HCT116 (cell line): ENCODE measurements at regions not wholly inside any gene's neighbourhood (a gene's known extent, or its start where the extent isn't known, plus 50 kb on each side); places are given as distances from the start of the nearest gene placed in this dataset.

ENCODE experiments used
- ATAC-seq: fragments of 200-7000 bp; cut with Tn5 transposase; 2 replicates; pipeline ENCODE4 v1.9.1; 2020; ENCODE audit warnings: mild to moderate bottlenecking, moderate library complexity
- BruUV-seq: library from RNA; stranded (reverse); fragments of 400-500 nt; replicated peaks from 2 replicates; lab custom pipeline; 2021; lab: Mats Ljungman, UMichigan
- CTCF ChIA-PET: fragments of 300-600 bp; sonication (Branson Sonifier 250); formaldehyde crosslinking; loops from one replicate; lab custom pipeline; 2021; ENCODE audit warnings: antibody characterized with exemption; lab: Charles Lee
- POLR2A ChIA-PET: fragments of 300-600, 350-600 bp; sonication (Branson Sonifier 250); formaldehyde crosslinking; loops from one replicate; lab custom pipeline; 2021; ENCODE audit warnings: antibody characterized with exemption; lab: Charles Lee
- RAD21 ChIA-PET, 2 experiments: fragments of 300-600 bp; sonication (Branson Sonifier 250); formaldehyde crosslinking; loops; one replicate each; lab custom pipeline; 2023; ENCODE audit warnings: low total read pairs in 2 of 2; ENCODE audit not compliant: uncharacterized antibody in 2 of 2, unreplicated experiment in 2 of 2, low non-redundant PET in 1 of 2; lab: Charles Lee
- DNase-seq: peaks from one replicate; pipeline ENCODE4 v3.0.0-alpha.2; 2010; ENCODE audit warnings: low read depth, low spot score
- H2AFZ ChIP-seq: fragments of 200-600 bp; shearing (Covaris generic), sonication (generic); 2 replicates; pipeline ENCODE4 v1.6.1; 2017; ENCODE audit warnings: low read depth, mixed run types, mixed read lengths, antibody characterized with exemption, low read length; ENCODE audit not compliant: poor library complexity, severe bottlenecking
- H3K27ac ChIP-seq: 2 replicates; pipeline ENCODE4 v1.5.1; 2012; ENCODE audit warnings: low read depth, low read length
- H3K27me3 ChIP-seq: fragments of 200-600 bp; sonication (generic); 2 replicates; pipeline ENCODE4 v1.6.1; 2016; ENCODE audit warnings: mixed run types, low read length, mixed read lengths; ENCODE audit not compliant: insufficient read depth
- H3K36me3 ChIP-seq, 2 experiments: fragments of 200-500 bp in 1 of 2; fragments of 200-600 bp in 1 of 2; sonication (Bioruptor generic) in 1 of 2; sonication (generic) in 1 of 2; 2 replicates each; pipeline versions ENCODE4 v1.5.1 to v1.6.1; 2014 to 2016; ENCODE audit warnings: low read length in 2 of 2, inconsistent platforms in 1 of 2, mixed read lengths in 1 of 2, mixed run types in 1 of 2; ENCODE audit not compliant: insufficient read depth in 2 of 2, control insufficient read depth in 1 of 2
- H3K4me1 ChIP-seq, 2 experiments: fragments of 200-600 bp in 1 of 2; sonication (generic) in 1 of 2; 2 replicates each; pipeline versions ENCODE4 v1.5.1 to v1.6.1; 2012 to 2017; ENCODE audit warnings: low read length in 2 of 2, inconsistent platforms in 1 of 2, mild to moderate bottlenecking in 1 of 2, mixed read lengths in 1 of 2, mixed run types in 1 of 2, moderate library complexity in 1 of 2; ENCODE audit not compliant: insufficient read depth in 2 of 2, control insufficient read depth in 1 of 2
- H3K4me2 ChIP-seq: fragments of 200-600 bp; sonication (generic); 2 replicates; pipeline ENCODE4 v1.6.1; 2017; ENCODE audit warnings: mixed run types, low read length, mixed read lengths
- H3K4me3 ChIP-seq, 2 experiments: fragments of 200-600 bp in 1 of 2; sonication (generic) in 1 of 2; replicated peaks in 1 of 2; 2 replicates each; pipeline ENCODE4 v1.5.1; 2011 to 2016; ENCODE audit warnings: low read length in 2 of 2, control low read depth in 1 of 2, low read depth in 1 of 2, mild to moderate bottlenecking in 1 of 2, mixed read lengths in 1 of 2, mixed run types in 1 of 2
- H3K79me2 ChIP-seq: fragments of 200-600 bp; sonication (generic); 2 replicates; pipeline ENCODE4 v1.6.1; 2017; ENCODE audit warnings: mild to moderate bottlenecking, mixed run types, low read length, moderate library complexity, mixed read lengths; ENCODE audit not compliant: insufficient read depth
- H3K9ac ChIP-seq: fragments of 200-600 bp; sonication (generic); 2 replicates; pipeline ENCODE4 v1.6.1; 2016; ENCODE audit warnings: low read length, mixed read lengths
- H3K9me2 ChIP-seq: fragments of 200-600 bp; sonication (generic), shearing (Covaris generic); 2 replicates; pipeline ENCODE4 v1.6.1; 2017; ENCODE audit warnings: mixed run types, mild to moderate bottlenecking, moderate library complexity; ENCODE audit not compliant: insufficient read depth
- H3K9me3 ChIP-seq, 2 experiments: fragments of 200-500 bp in 1 of 2; fragments of 200-600 bp in 1 of 2; sonication (Bioruptor generic) in 1 of 2; sonication (generic) in 1 of 2; 2 replicates each; pipeline ENCODE4 v1.6.1; 2014 to 2017; ENCODE audit warnings: low read length in 2 of 2, mixed read lengths in 2 of 2, inconsistent platforms in 1 of 2, low read depth in 1 of 2, mild to moderate bottlenecking in 1 of 2, mixed run types in 1 of 2, moderate library complexity in 1 of 2; ENCODE audit not compliant: control insufficient read depth in 1 of 2, insufficient read depth in 1 of 2
- H4K20me1 ChIP-seq: fragments of 200-600 bp; sonication (generic), shearing (Covaris generic); 2 replicates; pipeline ENCODE4 v1.6.1; 2017; ENCODE audit warnings: mixed run types, mild to moderate bottlenecking, moderate library complexity; ENCODE audit not compliant: insufficient read depth
- CBX3 ChIP-seq: IDR thresholded peaks from 2 replicates; pipeline ENCODE4 v1.6.1; 2012; ENCODE audit warnings: low read depth
- EGR1 ChIP-seq: IDR thresholded peaks from 2 replicates; pipeline ENCODE4 v1.6.1; 2012; ENCODE audit warnings: low read depth
- ELF1 ChIP-seq: IDR thresholded peaks from 2 replicates; pipeline ENCODE4 v1.6.1; 2012; ENCODE audit warnings: low read depth, borderline replicate concordance
- EZH2phosphoT487 ChIP-seq: fragments of 200-600 bp; IDR thresholded peaks from 2 replicates; pipeline ENCODE4 v1.6.1; 2018; ENCODE audit warnings: antibody characterized with exemption, borderline replicate concordance
- FOSL1 ChIP-seq: IDR thresholded peaks from 2 replicates; pipeline ENCODE4 v1.6.1; 2012; ENCODE audit warnings: low read depth
- POLR2A ChIP-seq: IDR thresholded peaks from 2 replicates; pipeline ENCODE4 v1.7.0; 2011; ENCODE audit warnings: borderline replicate concordance; ENCODE audit not compliant: insufficient read depth, insufficient read length; ENCODE audit errors: extremely low read depth
- SIN3A ChIP-seq: IDR thresholded peaks from 2 replicates; pipeline ENCODE4 v1.6.1; 2012; ENCODE audit warnings: low read depth
- SRF ChIP-seq: IDR thresholded peaks from 2 replicates; pipeline ENCODE4 v1.6.1; 2012; ENCODE audit warnings: low read depth
- YY1 ChIP-seq: IDR thresholded peaks from 2 replicates; pipeline ENCODE4 v1.6.1; 2011; ENCODE audit warnings: low read length, low read depth, moderate library complexity, mild to moderate bottlenecking; ENCODE audit not compliant: insufficient replicate concordance; ENCODE audit errors: extremely low read depth
- ZNF274 ChIP-seq: fragments of 200-500 bp; sonication (Bioruptor generic); IDR thresholded peaks from 2 replicates; pipeline ENCODE4 v1.6.1; 2014; ENCODE audit warnings: mild to moderate bottlenecking, low read depth, low read length, inconsistent platforms
- intact Hi-C: fragments of 100-400 bp; cut with micrococcal nuclease; formaldehyde crosslinking; loops from 2 replicates; pipeline ENCODE4 v1.10.0; 2022
- TF ChIP-seq, protein P1 (sequence below): IDR thresholded peaks from 2 replicates; pipeline ENCODE4 v1.6.1; 2012
- TF ChIP-seq, protein P2 (sequence below): IDR thresholded peaks from 2 replicates; pipeline ENCODE4 v1.6.1; 2012; ENCODE audit warnings: low read depth
- TF ChIP-seq, protein P3 (sequence below): IDR thresholded peaks from 2 replicates; pipeline ENCODE4 v1.6.1; 2012

DNA sequence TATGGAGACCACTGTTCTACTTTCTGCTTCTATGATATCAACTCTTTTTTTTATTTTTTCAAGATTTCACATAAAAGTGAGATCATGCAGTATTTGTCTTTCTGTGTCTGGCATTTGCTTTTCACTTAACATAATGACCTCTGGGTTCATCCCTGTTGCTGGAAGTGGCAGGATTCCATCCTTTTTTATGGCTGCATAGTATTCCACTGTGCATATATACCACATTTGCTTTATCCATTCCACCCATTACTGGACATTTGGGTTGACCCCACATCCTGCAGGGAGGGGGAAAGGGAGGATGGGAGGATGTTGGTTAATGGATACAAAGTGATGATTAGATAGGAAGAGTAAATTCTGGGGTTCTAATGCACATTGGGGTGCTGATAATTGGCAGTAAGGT is 80.3 kb upstream of the NPTX2 start:
- POLR2A ChIA-PET = no interaction called here
- Histone ChIP-seq H3K4me3 (no peak overlapping the region), H3K4me2 (no peak overlapping the region), H3K4me1 (no peaks in the 10 kb centered on the region), H3K27me3 (no peaks in the 10 kb centered on the region), H4K20me1 (no peaks in the 10 kb centered on the region), H2AFZ (no peak overlapping the region), H3K27ac (no peak overlapping the region), H3K9me3 (no peaks in the 10 kb centered on the region; a peak in 1 of 4 replicates), H3K9ac (no peak overlapping the region), H3K79me2 (no peaks in the 10 kb centered on the region), H3K9me2 (no peaks in the 10 kb centered on the region), H3K36me3 (no peaks in the 10 kb centered on the region)
- TF ChIP-seq ELF1 (no peak), SIN3A (no peak), YY1 (no peak), CBX3 (no peak), EGR1 (no peak), POLR2A (no peak), FOSL1 (no peak), EZH2phosphoT487 (no peak), SRF (no peak), ZNF274 (no peak)
- TF ChIP-seq, protein P1, sequence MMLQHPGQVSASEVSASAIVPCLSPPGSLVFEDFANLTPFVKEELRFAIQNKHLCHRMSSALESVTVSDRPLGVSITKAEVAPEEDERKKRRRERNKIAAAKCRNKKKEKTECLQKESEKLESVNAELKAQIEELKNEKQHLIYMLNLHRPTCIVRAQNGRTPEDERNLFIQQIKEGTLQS = no peak
- TF ChIP-seq, protein P2, sequence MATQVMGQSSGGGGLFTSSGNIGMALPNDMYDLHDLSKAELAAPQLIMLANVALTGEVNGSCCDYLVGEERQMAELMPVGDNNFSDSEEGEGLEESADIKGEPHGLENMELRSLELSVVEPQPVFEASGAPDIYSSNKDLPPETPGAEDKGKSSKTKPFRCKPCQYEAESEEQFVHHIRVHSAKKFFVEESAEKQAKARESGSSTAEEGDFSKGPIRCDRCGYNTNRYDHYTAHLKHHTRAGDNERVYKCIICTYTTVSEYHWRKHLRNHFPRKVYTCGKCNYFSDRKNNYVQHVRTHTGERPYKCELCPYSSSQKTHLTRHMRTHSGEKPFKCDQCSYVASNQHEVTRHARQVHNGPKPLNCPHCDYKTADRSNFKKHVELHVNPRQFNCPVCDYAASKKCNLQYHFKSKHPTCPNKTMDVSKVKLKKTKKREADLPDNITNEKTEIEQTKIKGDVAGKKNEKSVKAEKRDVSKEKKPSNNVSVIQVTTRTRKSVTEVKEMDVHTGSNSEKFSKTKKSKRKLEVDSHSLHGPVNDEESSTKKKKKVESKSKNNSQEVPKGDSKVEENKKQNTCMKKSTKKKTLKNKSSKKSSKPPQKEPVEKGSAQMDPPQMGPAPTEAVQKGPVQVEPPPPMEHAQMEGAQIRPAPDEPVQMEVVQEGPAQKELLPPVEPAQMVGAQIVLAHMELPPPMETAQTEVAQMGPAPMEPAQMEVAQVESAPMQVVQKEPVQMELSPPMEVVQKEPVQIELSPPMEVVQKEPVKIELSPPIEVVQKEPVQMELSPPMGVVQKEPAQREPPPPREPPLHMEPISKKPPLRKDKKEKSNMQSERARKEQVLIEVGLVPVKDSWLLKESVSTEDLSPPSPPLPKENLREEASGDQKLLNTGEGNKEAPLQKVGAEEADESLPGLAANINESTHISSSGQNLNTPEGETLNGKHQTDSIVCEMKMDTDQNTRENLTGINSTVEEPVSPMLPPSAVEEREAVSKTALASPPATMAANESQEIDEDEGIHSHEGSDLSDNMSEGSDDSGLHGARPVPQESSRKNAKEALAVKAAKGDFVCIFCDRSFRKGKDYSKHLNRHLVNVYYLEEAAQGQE = no peak
- TF ChIP-seq, protein P3, sequence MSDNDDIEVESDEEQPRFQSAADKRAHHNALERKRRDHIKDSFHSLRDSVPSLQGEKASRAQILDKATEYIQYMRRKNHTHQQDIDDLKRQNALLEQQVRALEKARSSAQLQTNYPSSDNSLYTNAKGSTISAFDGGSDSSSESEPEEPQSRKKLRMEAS = no peak
- CTCF ChIA-PET = no interaction called here
- DNase-seq (no peak), ATAC-seq (no peak)
- RAD21 ChIA-PET = no interaction called here
- no TSS peak for BruUV-seq
- intact Hi-C loops = no loop called here
